HG03139 (cell line): ENCODE measurements at regions not wholly inside any gene's neighbourhood (a gene's known extent, or its start where the extent isn't known, plus 50 kb on each side); places are given as distances from the start of the nearest gene placed in this dataset.
"Not testable (repeated sequence)": the region's sequence is repeated elsewhere in the genome, so short reads cannot be mapped to it uniquely, and the experiment has no call there.

Experiments used
- ATAC-seq: cut with Tn5 transposase; IDR thresholded peaks from one replicate; pipeline ENCODE4 v1.9.1; 2021; ENCODE audit not compliant: unreplicated experiment

- ATAC-seq, result no peak
Observed at GRCh38 chr16:76797457-76797856, 393.5 kb upstream of the MON1B start.

- no peak for ATAC-seq
Observed at GRCh38 chr16:76800196-76800595, 390.8 kb upstream of the MON1B start.

- no peak for ATAC-seq
Observed at GRCh38 chr16:76801357-76801756, 389.6 kb upstream of the MON1B start.

GRCh38 chr16:76816475-76816874 is 374.5 kb upstream of the MON1B start:
- no peak for ATAC-seq

- no peak for ATAC-seq
Observed at GRCh38 chr16:76818606-76819181, 372.3 kb upstream of the MON1B start.

GRCh38 chr16:76819226-76819916 is 371.6 kb upstream of the MON1B start:
- ATAC-seq, result no peak

GRCh38 chr16:76824221-76824620 is 366.8 kb upstream of the MON1B start:
- no peak for ATAC-seq

- no peak for ATAC-seq
Observed at GRCh38 chr16:76824791-76825190, 366.2 kb upstream of the MON1B start.

- ATAC-seq, result no peak
Observed at GRCh38 chr16:76835339-76835738, 355.7 kb upstream of the MON1B start.

GRCh38 chr16:76835779-76836300 is 355.1 kb upstream of the MON1B start:
- ATAC-seq, result no peak

- ATAC-seq, result no peak
Observed at GRCh38 chr16:76837872-76838271, 353.1 kb upstream of the MON1B start.

- ATAC-seq, result no peak
Observed at GRCh38 chr16:76854234-76854633, 336.8 kb upstream of the MON1B start.

- no peak for ATAC-seq
Observed at GRCh38 chr16:76856112-76856511, 334.9 kb upstream of the MON1B start.

GRCh38 chr16:76857402-76857801 is 333.6 kb upstream of the MON1B start:
- ATAC-seq, result no peak

- no peak for ATAC-seq
Observed at GRCh38 chr16:76862901-76863300, 328.1 kb upstream of the MON1B start.

GRCh38 chr16:76866994-76867393 is 324.0 kb upstream of the MON1B start:
- ATAC-seq, result no peak

GRCh38 chr16:76875898-76876297 is 315.1 kb upstream of the MON1B start:
- no peak for ATAC-seq

- ATAC-seq, result no peak
Observed at GRCh38 chr16:76879420-76879819, 311.6 kb upstream of the MON1B start.

- not testable (repeated sequence) for ATAC-seq
Observed at GRCh38 chr16:76880523-76880922, 310.5 kb upstream of the MON1B start.

- ATAC-seq, result no peak
Observed at GRCh38 chr16:76882105-76882504, 308.9 kb upstream of the MON1B start.

GRCh38 chr16:76883076-76883475 is 307.9 kb upstream of the MON1B start:
- ATAC-seq, result no peak

GRCh38 chr16:76885776-76886537 is 305.0 kb upstream of the MON1B start:
- no peak for ATAC-seq
